ENCODE measurements at regions not wholly inside any gene's neighbourhood (a gene's known extent, or its start where the extent isn't known, plus 50 kb on each side); places are given as distances from the start of the nearest gene placed in this dataset.

- no peak for TF ChIP-seq POLR2AphosphoS5 (IDR thresholded peaks at IDR 0.05; ENCODE audit: borderline replicate concordance, low read depth, low read length)
- no peak for TF ChIP-seq EZH2 (IDR thresholded peaks at IDR 0.05)
These were observed 126.2 kb upstream of the LGALSL start for GRCh38 chr2:64327510-64328414.
